GM19455 (cell line): ENCODE measurements at regions not wholly inside any gene's neighbourhood (a gene's known extent, or its start where the extent isn't known, plus 50 kb on each side); places are given as distances from the start of the nearest gene placed in this dataset.

Source experiments
- ATAC-seq: cut with Tn5 transposase; IDR thresholded peaks from one replicate; pipeline ENCODE4 v1.9.1; 2021; ENCODE audit not compliant: unreplicated experiment

GRCh38 chr10:4353059-4353655 lies 472.9 kb upstream of the AKR1E2 start:
- no peak for ATAC-seq

GRCh38 chr10:4352414-4352961 lies 473.5 kb upstream of the AKR1E2 start:
- ATAC-seq: no peak

GRCh38 chr10:4351723-4352413 lies 474.1 kb upstream of the AKR1E2 start:
- ATAC-seq: no peak

GRCh38 chr10:4347397-4347796 lies 478.6 kb upstream of the AKR1E2 start:
- ATAC-seq: no peak

DNA sequence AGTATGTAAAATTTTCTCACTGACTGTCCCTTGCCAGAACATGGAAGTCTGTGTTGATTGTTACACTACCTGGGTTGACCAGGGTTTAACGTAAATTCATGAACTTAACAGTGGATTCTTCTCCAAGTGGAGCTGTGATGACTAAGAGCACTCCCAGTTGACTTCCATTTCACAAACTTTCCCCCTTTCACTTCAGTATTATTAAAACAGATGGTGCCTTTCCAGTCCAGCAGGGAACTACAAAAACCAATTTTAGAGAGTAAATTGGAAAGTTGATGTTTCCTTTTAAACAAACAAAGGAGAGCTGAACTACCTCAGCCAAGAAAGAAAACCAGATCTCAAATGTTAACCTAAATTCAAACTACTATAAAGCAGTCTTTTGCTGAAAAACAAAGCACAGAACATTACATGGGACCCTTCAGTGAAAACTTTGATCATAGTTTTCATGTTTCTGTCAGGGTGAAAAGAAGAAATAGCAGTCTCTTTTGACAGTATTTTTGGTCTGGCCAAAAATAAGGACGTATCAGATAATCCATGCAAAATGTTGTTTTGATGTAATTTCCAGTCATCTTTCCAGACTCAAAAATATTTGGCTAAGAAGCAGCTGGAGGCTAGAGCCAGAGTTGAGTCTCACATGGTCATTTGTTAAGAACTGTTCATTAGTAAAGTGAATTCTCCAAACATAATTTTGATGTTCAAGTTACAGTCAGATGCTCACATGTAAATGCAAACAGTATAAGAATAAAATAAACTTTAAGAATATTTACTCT lies 479.9 kb upstream of the AKR1E2 start:
- no peak for ATAC-seq

DNA sequence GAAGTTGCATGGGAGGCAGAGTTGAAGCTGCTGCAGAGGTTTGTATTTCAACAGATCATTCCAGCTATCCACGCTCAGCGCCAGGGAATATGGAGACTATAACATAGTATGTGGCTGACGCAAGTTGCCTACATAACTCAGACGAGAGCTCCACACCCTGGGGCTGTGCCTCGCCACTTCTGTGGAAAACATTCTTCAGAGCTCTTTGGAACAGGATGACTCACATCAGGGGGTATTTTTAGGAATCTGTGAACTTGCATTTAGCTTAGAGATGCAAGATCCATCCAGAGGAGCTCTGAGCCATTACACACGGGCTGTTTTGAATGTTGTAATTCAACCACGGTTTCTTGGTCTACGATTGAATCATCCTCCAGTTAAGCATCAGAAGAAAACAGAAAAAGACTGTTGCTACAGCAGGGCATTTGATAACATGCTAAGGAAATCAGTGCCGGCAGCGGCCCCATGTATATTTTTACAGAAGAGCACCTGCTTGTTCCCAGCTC lies 481.5 kb upstream of the AKR1E2 start:
- no peak for ATAC-seq

- no peak for ATAC-seq
These were observed 482.1 kb upstream of the AKR1E2 start for GRCh38 chr10:4343873-4344272.

GRCh38 chr10:4343091-4343490 lies 482.9 kb upstream of the AKR1E2 start:
- no peak for ATAC-seq

DNA sequence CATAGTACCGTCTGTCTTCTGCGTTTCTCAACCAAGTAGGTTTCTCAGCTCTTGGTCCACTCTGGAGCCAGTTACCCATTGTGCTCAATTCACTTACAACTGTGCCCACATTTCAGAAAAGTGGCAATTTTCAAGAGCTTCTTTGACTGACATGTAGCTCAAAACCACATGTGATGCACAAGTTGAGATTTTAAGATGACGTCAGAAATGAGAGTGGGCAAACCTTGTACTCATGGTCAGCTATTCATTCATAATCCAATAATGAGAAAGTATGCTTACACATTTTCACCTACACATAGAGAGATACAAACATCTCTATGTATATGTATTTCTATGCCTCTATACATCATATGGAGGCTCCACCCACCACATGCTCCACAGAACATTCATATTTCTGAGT lies 487.2 kb upstream of the AKR1E2 start:
- no peak for ATAC-seq

- ATAC-seq: no peak
These were observed 488.4 kb upstream of the AKR1E2 start for GRCh38 chr10:4337563-4337962.

DNA sequence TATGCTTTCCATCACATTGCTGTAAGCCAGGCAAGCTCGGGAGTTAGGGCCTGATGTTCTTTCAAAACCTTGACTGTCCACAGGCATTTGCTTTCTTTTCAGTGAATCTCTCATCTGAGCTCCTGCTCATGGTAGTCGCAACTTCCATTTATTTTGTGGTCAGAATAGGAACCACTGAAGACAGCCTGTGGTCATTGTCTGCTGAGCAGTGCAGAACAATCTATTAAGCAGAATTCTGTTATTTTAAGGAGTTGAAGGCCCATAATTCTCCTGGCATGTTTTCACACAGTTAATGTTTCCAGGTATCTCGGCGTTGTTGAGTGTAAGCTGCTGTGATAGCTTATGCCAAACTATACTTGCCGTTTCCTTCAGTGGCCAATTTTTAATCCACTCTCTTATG lies 491.1 kb upstream of the AKR1E2 start:
- ATAC-seq: no peak

DNA sequence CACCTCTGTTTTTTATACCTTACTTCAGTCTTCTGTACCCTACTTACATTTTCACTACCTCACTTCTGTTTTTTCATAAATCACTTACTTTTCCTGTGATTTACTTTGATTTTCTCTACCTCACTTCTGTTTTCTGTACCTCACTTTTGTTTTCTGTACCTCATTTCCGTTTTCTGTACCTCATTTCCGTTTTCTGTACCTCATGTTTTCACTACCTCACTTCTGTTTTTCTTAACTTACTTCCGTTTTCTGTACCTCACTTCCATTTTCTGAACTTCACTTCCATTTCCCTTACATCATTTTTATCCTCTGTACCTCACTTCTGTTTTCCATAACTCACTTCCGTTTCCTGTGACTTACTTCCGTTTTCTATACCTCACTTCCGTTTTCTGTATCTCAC lies 492.0 kb upstream of the AKR1E2 start:
- no peak for ATAC-seq

DNA sequence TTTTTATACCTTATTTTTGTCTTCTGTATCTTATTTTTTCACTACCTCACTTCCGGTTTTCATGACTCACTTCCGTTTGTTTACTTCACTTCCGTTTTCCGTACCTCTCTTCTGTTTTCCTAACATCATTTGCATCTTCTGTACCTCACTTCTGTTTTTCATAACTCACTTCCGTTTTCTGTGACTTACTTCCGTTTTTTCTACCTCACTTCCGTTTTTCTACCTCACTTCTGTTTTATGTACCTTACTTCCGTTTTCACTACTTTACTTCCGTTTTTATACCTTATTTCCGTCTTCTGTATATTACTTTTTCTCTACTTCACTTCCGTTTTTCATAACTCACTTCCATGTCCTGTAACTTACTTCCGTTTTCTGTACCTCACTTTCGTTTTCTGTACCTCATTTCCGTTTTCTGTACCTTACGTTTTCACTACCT lies 492.5 kb upstream of the AKR1E2 start:
- ATAC-seq: no peak

DNA sequence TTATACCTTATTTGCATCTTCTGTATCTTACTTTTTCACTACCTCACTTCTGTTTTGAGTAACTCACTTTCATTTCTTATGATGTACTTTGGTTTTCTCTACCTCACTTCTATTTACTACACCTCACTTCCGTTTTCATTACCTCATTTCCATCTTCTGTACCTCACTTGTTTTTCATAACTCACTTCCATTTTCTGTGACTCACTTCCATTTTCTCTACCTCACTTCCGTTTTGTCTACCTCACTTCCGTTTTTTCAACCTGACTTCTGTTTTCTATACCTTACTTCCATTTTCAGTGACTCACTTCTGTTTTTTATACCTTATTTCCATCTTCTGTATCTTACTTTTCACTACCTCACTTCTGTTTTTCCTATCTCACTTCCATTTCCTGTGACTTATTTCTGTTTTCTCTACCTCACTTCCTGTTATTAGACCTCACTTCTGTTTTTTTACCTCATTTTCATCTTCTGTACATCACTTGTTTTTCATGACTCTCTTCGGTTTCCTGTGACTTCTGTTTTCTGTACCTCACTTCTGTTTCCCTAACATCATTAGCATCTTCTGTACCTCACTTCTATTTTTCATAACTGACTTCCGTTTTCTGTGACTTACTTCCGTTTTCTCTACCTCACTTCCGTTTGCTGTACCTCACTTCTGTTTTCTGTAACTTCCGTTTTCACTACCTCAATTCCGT lies 493.1 kb upstream of the AKR1E2 start:
- ATAC-seq: no peak

DNA sequence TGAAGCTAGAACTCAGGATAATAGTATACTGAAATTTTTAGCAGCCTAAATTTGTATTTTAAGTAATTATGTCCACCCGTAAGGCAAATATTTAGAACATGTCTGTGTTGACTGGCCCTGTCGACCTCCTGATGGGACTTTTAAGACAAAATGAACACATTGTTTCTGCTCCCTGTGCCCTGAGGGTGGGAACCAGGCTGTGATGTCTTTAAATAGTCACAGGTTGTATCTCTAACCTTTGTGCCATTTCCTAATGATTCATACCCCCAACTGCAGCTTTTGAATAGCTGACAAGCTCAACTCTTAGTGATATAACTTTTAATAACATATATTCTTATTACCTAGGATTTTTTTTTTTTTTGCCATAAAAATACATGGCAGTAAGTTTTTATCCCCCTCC lies 494.9 kb upstream of the AKR1E2 start:
- ATAC-seq: no peak

DNA sequence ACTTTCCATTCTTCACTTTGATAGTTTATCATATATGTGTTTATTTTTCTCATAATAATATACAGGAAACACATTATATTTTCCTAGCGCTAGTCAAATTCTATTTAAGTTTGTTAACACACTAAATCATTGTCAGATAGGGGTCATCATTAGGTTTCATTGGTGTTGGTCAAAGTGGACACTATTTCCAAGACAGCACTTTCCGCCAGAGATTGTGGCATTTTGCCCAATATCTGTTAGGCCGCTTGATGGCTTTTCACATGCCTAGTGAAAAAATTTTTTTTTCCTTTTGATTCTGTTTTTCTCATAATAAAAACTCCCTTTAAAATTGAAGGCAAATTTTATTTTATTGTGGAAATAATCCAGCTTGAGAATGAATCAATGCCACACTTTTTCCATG lies 495.4 kb upstream of the AKR1E2 start:
- ATAC-seq: no peak

DNA sequence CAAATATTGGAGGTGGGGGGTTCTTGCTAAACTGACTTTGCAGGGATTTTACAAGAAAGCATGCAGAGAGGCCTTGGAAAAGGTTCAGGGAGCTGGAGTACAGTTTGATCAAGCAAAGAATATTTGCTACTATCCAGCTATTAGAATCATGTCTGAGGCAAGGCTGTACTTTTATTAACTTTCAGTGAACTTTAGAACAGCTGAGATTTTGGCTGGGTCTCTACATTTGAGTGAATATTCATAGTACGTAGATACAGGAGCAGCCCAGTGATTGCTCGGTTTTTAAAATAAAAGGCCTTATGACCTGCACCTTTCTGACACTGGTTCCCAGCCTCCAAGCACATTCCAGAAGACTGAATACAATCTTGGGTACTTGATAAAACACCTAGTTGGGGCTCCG lies 496.8 kb upstream of the AKR1E2 start:
- ATAC-seq: no peak

DNA sequence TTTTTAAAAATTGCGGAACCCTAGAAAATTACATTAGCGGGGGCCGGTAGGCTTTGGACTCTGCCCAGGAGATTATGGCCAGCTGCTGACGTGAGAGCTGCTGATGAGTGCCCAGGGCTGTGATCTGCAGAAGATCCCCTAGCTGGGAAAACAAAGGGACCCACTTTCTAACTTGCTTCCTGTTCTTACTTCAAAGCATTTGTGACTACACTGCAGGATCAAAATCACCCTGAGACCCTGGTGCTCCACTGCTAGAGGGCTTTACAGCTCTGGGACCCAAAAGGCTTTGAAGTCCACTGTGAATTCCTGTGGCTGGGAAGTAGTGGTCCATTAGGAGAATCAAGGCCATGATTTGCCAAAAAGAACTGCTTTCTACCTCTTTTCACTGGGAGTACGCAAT lies 499.4 kb upstream of the AKR1E2 start:
- no peak for ATAC-seq

DNA sequence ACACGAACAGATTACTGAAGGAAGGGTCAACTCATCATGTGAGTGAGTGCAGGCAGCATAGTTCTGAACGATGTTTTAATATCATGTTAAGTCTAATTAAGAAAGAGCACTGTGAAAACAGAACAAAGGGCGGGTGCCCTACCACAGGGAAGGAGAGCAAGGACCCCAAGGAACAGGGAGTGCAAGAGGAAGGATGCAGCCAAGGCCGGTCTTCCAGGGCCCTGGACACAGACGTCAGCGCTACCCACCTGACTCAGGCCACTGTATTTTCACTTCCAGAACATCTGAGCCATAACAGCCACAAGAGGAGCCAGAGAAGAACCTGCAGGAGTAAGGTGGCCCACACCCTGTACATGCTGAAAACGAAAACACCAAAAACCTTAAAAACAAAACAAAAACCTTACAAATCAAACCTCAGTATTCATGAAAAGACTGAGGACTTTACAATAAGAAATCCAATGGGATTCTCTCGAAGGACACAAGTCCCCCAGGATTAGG lies 506.1 kb upstream of the AKR1E2 start:
- ATAC-seq: no peak

DNA sequence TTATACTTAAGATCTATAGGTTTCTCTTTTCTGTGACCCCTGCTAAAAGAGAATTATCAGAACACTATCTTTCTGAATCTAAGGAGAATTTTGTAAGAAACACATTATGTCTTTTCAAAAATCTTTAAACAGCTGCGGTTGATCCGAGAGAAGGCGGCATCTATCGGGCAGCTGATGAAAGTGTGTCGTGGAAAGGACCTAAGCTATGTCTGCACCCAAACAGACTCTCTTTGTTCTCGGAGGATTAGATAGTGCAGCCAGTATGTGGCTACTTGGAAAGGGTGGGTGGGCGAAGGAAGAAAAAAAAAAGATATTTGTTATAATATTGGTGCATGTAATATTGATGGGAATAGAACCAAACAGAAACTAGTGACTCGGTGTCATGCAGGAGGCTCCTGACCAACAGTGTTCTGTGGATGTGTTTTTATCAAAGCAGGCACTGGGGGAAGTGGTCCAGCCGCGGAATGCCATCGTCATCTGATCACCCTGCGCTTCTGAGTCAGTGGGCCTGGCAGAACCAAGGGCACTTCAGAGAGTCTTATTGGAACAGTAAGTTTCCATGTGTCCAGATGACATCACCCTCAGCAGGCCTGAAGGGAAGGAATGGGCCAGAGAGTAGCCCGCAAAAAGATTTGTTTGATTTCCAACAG lies 509.7 kb upstream of the AKR1E2 start:
- no peak for ATAC-seq
